Medulla oblongata (tissue), 1 donor: ENCODE measurements at regions not wholly inside any gene's neighbourhood (a gene's known extent, or its start where the extent isn't known, plus 50 kb on each side); places are given as distances from the start of the nearest gene placed in this dataset.

Source experiments
- DNase-seq: peaks from one replicate; pipeline ENCODE4 v3.0.0-alpha.2; 2015; ENCODE audit errors: extremely low spot score

DNA sequence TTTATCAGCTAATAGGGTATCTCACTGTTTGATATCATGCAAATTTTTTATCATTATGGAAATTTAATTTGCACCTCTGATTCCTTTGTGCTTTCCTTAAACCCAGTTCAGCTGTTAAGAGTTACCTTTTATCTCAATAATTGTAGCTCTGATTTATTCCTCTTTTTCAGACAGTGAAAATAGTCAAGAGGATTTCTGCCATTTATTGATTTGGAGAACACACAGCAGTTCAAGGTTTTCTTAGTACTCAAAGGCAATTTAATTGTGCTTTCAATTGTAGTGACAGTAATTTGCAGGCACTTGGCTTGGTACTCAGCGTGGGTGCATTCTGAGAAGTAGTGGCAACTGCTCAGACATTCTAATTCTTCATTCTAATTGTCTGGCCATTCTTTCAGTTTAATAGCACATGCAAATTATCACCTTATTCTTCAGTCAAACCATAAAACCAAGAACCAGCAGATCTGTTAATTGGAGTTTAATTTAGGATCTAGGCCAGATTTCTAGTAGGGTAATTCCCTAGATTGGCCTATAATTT, 709.3 kb downstream of the RPS29 start:
- no peak for DNase-seq

DNA sequence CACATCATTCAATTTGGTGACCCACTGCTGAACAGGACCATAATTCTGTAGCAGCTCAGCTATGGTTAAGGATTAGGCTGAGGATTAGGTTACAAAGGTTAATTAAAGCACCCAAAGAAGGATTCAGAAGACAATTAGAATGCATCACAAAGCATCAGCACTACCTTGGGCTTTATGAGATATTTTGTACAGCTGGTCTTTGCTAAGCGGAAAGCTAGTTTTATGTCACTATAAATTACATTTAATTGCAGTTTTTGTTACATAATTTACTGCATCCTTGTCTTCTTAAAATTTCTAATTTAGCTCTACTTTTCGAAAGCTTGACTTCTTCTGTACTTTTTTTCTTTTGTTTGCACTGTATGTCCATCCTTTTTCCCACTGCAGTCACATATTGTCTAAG, 711.5 kb downstream of the RPS29 start:
- DNase-seq, result no peak

DNA sequence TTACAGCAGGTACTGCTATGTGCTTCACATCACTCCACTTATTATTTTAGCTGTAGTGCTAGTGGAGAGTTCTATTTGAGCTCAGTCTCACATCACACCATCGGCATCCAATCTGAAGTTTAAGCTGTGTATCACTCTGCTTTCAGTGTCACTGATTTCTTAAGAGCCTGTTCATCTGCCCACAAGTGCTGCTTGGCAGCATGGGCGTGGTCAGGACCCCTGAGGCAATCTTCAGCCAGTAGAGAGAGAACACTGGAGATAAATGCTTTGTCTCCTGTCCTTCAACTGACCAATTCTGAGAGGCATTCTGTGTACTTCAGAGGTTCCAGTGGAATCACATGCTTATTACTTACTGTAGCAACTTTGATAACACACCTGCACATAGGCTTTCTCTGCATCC, 728.8 kb downstream of the RPS29 start:
- no peak for DNase-seq

DNA sequence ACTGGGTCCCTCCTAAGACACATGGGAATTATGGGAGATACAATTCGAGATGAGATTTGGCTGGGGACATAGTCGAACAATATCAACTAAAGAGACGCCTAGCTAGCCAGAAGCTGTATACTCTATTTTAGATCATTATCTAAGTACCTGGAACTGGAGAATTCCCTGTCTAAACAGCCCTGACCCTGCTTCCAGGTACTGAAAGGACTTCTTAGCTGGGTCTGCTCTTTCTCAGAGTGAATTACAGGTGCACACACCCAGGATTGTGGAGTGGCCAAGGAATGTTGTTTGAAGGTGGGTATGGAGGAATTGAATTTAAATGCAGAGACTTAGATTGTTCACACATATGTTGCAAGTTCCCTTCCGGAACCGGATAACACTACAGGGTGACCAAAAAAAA, 733.0 kb downstream of the RPS29 start:
- no peak for DNase-seq

- no peak for DNase-seq
Observed at GRCh38 chr14:48849741-48850322, 736.3 kb downstream of the RPS29 start.

GRCh38 chr14:48842785-48843184, 743.4 kb downstream of the RPS29 start:
- no peak for DNase-seq

DNA sequence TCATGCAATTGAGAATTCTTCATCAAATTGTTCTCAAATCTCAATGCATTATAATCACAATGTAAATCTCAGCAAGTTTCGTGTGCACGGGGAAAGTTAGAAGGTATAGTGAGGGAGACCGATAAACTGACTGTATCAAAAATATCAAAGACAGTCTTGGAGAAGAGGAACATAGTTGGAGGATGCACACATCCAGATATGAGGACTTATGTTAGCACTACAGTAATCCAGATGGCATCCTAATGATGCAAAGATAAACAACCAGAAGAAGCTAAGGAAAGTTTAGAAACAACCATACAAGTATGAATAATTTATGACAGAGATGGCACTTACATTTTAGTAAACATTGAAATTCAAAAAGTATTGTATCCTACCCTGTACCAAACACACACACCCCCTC, 760.1 kb downstream of the RPS29 start:
- DNase-seq, result no peak

- DNase-seq, result no peak
Observed at GRCh38 chr14:48814562-48814961, 771.6 kb downstream of the RPS29 start.

DNA sequence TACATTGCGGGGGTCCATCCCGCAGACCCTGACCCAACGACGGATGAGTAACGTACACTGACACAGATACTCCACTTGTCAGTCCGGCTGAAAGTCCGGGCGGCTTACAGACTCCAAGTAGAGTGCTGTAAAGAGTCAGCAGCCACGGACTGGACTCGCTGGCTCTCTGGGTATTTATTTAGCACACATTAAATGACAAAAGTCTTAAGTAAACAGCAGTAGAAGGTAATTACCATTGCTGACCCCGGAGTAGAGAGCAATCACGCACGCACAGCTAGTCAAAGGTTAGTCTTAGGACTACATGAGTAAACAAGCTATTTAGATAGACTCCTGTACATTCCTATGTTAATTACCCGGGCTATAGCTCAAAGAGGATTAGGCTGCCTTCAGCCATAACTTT, 780.9 kb downstream of the RPS29 start:
- no peak for DNase-seq

- no peak for DNase-seq
Observed at GRCh38 chr14:48792376-48793024, 793.7 kb downstream of the RPS29 start.

DNA sequence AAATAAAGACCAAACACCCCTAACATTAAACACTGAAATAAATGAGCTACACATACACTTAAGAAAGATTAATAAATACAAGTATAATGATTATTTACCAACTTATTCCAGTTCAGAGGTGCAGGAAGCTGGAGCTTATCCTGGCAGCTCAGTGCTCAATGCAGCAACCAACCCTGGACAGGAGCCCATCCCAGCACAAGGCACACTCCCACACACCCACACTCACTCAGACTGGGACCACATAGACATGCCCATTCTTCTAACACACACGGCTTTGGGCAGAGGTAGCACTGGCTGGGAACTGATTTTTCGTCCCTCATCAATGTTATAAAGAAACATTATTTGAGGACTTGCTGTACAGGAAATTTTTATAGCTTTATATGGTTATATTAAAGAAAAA, 797.4 kb downstream of the RPS29 start:
- no peak for DNase-seq

DNA sequence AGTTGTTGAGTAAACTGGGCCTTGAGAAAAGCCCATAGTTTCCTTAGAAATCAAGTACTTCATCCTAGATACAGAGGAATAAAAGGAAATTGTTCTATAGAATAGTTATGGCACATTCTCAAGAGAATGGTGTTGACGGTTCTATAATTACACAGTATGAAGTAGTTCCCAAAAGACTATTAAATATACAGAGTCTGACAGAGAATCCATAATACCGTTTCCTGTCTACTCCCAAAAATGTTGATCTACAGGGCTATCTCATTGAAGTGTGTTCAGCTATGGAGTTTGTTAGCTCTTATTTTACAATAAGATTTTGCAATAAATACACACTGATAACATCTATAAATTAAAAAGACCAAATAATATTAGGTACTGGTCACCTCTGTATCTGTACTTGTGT, 799.7 kb downstream of the RPS29 start:
- no peak for DNase-seq

DNA sequence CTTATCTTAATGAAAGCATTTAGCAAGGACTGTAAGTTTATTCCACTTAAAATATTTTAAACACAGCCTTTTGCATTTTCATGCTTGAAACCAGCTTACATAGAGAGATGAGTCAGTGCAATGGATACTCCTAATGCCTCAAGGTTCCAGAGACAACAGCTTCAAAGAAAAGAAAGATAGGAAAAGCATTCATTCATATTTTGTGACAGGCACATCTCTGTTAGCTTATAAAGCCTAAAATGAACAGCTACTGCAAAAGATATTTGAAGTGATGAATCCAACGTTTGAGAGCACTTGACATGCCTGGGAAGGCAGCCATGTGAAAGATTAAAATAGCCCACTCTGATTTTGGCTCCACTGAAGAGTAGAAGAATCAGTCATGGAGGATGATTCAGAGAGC, 814.5 kb downstream of the RPS29 start:
- DNase-seq, result no peak

DNA sequence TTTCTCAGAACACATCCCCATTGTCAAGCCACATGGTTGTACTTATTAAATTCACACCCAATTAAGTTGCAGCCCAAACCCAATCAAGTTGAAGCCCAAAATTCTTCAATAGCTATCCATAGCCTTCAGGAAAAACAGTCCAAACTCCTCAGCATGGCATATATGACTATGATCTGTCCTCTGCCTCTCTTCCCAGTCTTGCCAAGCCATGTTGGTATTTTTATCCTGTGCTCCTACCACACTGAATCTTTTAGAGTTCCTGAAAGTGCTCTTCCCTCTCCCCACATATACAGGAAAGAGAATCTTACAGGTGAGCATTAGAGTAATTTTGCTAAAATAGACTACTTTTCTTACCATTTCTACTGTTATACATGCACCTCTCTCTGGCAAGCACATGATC, 834.9 kb downstream of the RPS29 start:
- no peak for DNase-seq

DNA sequence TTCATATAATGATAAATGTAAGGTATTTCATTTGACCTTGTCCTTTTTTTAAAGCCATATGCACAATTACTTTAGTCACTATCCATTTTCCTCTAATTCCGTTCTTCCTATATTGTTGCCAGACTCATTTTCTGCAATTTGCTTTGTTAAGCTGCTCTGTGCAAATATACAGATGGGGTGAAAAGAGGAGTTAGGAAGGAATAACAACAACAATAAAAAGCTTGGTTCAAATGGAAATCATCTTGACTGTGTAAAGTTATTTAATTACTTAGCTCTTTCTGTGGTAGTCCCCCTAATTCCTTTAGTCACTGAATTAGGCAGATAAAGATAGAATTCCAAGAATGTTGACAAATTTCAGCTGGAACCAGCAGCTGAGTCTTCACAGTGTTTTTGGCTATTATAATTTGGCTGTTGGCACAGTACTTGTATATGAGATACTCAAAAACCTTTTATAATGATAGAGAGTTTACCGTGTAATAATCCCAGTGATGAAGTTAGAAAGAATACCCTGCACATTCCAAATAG, 838.0 kb downstream of the RPS29 start:
- DNase-seq, result no peak

DNA sequence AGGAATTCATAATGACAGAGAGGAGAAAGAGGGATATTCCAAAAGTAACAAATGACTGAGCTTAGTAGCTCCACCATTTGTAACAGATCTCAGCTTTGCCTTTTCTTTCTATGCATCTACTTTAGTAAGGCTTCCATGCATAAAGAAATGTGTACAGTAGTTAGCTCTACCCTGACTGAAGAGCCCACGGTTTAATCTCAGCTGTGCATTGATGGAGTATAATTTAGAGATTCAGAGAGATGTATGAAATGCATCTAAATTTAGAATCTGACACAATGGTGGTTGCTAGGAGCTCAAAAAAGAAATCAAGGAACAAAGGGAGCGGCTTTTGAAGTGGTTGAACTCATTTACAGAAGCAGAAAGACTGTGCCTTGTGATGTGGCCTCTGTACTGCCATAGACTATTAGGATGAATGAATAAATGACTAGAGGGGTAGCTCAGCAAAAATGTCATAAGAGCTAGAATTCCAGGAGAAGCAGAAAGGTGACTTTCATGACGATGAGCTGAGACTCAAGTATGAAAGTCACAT, 838.6 kb downstream of the RPS29 start:
- no peak for DNase-seq

DNA sequence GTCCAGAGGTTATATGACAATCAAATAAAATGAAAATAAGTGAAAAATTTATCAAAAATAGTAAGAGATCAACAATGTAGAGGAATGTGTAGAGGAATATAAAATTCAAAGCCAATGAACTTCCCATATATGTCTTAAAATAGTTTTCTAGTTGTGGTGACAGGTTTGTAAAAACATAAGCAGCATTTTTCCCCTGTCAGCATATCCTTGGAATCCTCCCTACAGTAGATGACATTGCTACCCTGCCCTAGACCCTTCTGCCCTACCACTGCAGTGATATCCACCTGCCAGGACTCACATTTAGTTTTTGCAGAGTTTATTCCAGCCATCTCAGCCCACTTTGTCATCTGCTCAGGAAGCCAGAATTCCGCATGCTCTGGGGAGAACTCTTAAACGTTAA, 842.0 kb downstream of the RPS29 start:
- no peak for DNase-seq

DNA sequence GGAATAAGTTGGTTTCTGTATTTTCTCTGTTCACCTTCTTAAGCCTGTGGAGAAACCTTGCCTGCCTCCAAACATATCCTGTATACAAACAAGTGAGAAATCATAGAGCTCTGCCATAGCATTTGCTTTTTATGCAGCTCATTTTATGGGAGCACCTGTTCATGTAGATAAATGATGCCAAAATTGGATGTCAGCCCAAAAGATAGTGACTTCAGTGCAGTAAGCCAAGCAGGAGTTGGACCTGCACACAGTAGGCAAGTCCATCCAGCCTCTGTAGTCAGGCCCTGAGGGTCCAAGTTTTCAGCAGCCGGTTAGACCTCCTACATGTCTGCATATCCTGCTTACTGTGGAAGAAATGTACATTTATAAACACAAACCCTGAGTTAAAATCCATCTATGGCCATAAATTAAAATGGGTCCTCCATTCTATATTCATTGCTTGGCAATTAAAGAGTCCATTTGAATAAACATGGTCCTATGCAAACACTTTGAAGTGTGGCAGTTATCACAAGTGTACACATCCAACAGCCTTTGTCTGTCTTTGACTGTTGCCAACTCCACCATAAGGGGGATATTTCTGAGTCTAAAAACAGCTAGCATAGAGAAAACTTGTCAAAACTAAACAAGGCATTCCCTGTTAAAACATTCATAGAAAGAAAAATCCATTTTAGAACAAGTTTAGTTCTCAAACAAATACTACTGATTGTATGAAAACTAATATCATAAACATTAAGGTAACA, 847.8 kb downstream of the RPS29 start:
- DNase-seq, result no peak

DNA sequence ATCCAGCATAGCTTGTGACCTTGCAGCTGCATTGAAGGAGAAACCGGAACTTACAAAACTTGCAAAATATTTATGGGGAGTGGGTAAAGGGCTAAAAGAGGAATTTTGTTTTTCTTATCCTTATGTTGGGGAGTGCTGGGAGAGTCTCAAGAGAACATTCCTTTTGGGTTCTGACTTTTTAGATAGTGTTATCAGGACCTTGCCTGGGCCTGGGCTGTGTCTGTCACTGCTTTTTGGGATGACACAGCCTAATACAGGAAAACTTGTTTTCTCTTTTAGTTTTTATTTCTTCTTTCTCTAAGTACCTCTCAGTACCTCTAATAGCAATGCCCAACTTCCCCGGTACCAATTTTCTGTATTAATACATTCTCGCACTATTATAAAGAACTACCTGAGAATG, 850.6 kb downstream of the RPS29 start:
- no peak for DNase-seq

DNA sequence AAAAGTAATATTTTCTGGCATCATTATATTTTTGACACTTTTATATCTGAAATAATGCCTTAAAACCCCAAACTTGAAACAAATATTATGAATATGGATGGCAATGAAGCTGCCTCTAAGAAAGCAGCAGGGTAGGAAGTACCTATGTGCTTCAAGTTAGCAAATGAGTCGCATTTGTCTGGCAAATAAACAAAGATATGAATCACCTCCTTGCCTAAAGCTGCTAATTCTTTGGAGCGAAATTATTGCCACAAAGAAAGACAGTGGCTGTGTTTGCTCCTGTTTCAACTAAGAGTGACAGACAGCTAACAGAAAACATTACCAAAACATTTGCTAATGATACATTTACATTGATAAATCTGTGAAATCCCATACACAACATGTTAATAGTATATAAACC, 854.9 kb downstream of the RPS29 start:
- no peak for DNase-seq

DNA sequence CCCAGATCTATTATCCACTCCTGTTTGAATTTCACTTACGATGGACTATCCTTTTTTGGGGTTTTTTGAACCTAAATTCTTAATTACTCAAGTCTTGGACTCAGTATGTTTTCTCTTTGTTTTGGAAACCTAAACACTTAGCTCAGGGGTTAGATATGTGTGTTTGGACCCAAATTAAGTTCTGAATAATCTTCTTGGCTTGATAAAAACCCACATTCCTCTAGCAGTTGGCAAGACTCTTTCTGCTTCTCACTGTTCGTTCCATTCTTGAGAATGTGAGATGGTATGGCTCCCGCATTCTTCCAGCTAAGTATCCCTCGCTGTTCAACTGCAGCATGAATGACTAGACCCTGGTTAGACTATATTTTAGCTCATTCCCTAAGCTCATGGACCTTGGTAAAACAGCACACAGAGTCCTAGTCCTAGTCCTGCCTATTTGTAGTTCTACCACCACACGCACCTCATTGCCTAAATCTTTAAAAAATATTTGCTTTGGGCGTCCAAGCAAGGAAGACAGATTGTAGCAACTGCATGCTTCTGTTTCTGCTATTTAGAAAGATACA, 860.0 kb downstream of the RPS29 start:
- DNase-seq, result no peak

DNA sequence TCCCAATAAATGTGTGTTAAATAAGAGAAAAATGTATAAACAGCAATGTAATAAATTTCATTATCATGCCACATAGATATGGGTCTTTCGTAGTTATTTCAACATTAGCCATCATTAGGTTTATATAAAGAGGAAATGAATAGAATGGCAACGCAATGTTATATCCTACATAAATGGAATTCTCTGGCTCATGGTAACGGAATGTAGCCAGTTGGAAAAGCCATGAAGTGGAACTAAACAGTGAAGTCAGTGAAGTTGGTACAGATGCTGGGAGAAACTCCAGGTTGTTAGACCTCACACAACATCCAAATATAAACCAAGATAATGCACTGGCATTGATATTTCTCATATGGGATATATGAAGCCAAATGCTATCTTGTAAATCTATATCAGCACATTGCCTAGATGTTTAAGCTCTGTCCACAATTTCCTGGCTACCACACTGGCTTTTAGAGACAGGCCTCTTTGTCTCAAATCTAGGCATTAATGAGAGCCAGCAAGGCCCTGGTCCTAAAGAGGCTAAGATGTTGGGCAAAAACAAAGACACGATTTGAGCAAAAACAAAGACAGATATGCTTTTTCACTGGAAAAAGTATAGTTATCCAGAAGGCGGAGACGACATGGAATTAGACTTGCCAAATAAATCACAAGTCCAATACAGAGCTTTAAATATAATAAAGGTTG, 861.0 kb downstream of the RPS29 start:
- DNase-seq, result peak; percentile 28
